ENCODE measurements at regions not wholly inside any gene's neighbourhood (a gene's known extent, or its start where the extent isn't known, plus 50 kb on each side); places are given as distances from the start of the nearest gene placed in this dataset.

DNA sequence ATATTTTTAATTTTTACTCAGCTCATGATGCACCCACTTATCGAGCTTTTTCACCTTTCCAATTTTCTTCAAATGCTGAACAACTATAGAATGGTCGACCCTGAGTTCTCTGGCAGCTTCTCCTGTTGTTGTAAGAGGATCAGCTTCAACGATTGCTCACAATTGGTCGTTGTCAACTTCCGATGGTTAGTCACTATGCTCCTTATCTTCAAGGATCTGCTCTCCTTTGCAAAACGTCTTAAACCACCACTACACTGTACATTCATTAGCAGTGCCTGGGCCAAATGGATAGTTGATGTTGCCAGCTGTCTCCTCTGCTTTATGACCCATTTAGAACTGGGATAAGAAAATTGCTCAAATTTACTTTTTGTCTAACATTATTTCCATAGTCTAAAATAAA lies 385.9 kb upstream of the LYPLAL1 start:
- peaks cover 1% of the 10 kb centered on the region for H3K27me3 Mint-ChIP-seq
- POLR2A ChIA-PET: no interaction called here

GRCh38 chr1:218796773-218797172 lies 376.9 kb upstream of the LYPLAL1 start:
- H3K36me3 Mint-ChIP-seq: no peaks in the 10 kb centered on the region
- CTCF ChIA-PET: no interaction called here
- DNase-seq: no peak
- intact Hi-C loops (cut with micrococcal nuclease): no loop called here
- peaks cover 3% of the 10 kb centered on the region for H3K9me3 Mint-ChIP-seq
- H3K4me1 Mint-ChIP-seq (ENCODE audit: low read depth): no peaks in the 10 kb centered on the region
- no peak overlapping the region for H3K4me3 Mint-ChIP-seq
- no peaks in the 10 kb centered on the region for H3K27me3 Mint-ChIP-seq
- POLR2A ChIA-PET: no interaction called here
- no peak overlapping the region for H3K27ac Mint-ChIP-seq

More for the DNA sequence above, 385.9 kb upstream of the LYPLAL1 start:
- intact Hi-C loops (cut with micrococcal nuclease): no loop called here
- H3K36me3 Mint-ChIP-seq: no peaks in the 10 kb centered on the region
- H3K9me3 Mint-ChIP-seq: no peaks in the 10 kb centered on the region
- CTCF ChIA-PET: no interaction called here
- no peak overlapping the region for H3K4me3 Mint-ChIP-seq
- no peaks in the 10 kb centered on the region for H3K4me1 Mint-ChIP-seq (ENCODE audit: low read depth)
- no peak overlapping the region for H3K27ac Mint-ChIP-seq
- DNase-seq: no peak

- ChIA-PET POLR2A (no interaction called here), CTCF (no interaction called here)
- Mint-ChIP-seq H3K4me1 (ENCODE audit: low read depth) (no peaks in the 10 kb centered on the region), H3K36me3 (no peaks in the 10 kb centered on the region), H3K9me3 (peaks cover 3% of the 10 kb centered on the region), H3K4me3 (no peak overlapping the region), H3K27me3 (no peaks in the 10 kb centered on the region), H3K27ac (no peak overlapping the region)
- DNase-seq: no peak
- intact Hi-C loops (cut with micrococcal nuclease): no loop called here
These were observed 370.9 kb upstream of the LYPLAL1 start for GRCh38 chr1:218802799-218803198.

GRCh38 chr1:218803351-218803997 lies 370.2 kb upstream of the LYPLAL1 start:
- intact Hi-C loops (cut with micrococcal nuclease): no loop called here
- Mint-ChIP-seq H3K9me3 (peaks cover 6% of the 10 kb centered on the region), H3K4me3 (no peak overlapping the region), H3K27ac (no peak overlapping the region), H3K4me1 (ENCODE audit: low read depth) (no peaks in the 10 kb centered on the region), H3K27me3 (no peaks in the 10 kb centered on the region), H3K36me3 (no peaks in the 10 kb centered on the region)
- POLR2A ChIA-PET: no interaction called here
- CTCF ChIA-PET: no interaction called here
- DNase-seq: no peak

DNA sequence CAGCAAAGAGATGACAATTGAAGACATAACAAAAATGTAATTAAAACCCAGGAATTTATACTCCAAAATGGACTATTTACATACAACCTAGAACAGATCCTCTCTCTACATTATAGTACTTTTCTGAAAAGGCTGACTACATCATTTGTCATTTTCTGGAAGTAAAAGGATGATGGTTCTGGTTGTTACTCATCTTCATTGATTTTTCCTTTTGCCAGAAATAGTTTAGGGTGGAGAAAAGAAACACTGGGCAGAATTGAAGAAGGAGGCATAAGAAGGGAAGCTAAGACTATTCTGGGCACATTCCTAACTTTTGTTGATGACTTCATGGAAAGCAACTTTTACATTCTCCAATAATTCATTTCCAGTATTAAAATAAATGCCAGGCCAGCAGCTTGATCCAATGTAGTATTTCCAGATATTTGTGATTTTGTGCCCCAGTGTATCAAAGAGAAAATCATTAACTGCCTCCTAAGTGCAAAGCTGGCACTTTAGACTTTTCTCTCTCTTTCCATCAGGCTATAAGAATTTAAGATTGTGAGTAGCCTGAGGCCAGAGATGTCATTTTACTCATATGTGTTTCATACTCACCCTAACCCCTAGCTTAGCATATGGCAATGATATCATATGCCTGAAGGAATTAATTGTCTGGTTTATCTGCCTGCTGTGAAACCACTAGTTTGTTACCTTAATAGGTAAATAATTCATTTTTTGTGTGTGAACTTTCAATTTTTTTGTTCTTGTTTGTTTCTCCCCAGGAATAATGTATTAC lies 369.5 kb upstream of the LYPLAL1 start:
- Mint-ChIP-seq H3K36me3 (no peaks in the 10 kb centered on the region), H3K27me3 (no peaks in the 10 kb centered on the region), H3K4me3 (no peak overlapping the region), H3K9me3 (peaks cover 7% of the 10 kb centered on the region), H3K27ac (no peak overlapping the region), H3K4me1 (ENCODE audit: low read depth) (no peaks in the 10 kb centered on the region)
- POLR2A ChIA-PET: no interaction called here
- CTCF ChIA-PET: no interaction called here
- no peak for DNase-seq
- intact Hi-C loops (cut with micrococcal nuclease): no loop called here

DNA sequence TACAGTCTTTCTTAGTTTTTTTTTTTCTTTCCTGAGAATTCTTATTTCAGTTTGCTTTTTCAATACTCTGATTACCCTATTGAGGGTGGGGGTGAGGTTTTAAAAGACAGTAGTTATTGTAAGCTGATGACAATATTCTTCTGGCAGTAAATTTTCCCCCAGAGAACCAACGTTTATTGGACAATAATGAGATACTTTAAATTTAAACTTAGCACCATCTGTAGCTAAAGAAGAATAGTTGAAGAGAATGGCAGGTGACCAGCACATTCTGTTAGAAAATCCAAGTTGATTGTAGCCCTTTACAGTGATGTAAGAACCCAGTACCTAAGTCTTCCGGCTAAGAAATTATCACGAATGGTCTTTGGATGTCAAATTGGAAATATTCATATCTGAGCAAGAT lies 364.6 kb upstream of the LYPLAL1 start:
- Mint-ChIP-seq H3K4me3 (no peak overlapping the region), H3K4me1 (ENCODE audit: low read depth) (no peaks in the 10 kb centered on the region), H3K9me3 (peaks cover 4% of the 10 kb centered on the region), H3K27me3 (no peaks in the 10 kb centered on the region), H3K36me3 (no peaks in the 10 kb centered on the region), H3K27ac (no peak overlapping the region)
- CTCF ChIA-PET: no interaction called here
- POLR2A ChIA-PET: no interaction called here
- DNase-seq: no peak
- intact Hi-C loops (cut with micrococcal nuclease): no loop called here

DNA sequence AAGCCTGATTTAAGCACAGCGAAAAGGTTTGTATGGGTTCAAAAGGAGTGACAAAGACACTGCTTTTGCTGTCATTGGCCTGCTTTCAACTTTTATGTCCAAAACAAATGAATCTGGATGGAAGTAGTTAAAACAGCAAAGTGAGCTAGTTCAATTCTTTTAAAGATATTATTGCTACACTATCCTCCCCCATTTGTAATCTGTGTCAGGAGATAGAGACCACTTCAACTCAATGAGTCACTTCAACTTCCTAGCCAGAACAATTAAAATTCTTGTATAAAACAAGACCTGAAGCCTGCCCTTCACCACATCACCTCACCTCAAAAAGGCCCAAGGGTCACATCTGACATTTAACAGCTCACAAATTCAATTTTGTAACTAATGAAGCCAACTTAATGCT lies 364.1 kb upstream of the LYPLAL1 start:
- no peak for DNase-seq
- Mint-ChIP-seq H3K4me1 (ENCODE audit: low read depth) (no peaks in the 10 kb centered on the region), H3K4me3 (no peak overlapping the region), H3K36me3 (no peaks in the 10 kb centered on the region), H3K27me3 (no peaks in the 10 kb centered on the region), H3K27ac (no peak overlapping the region), H3K9me3 (peaks cover 4% of the 10 kb centered on the region)
- CTCF ChIA-PET: no interaction called here
- intact Hi-C loops (cut with micrococcal nuclease): no loop called here
- POLR2A ChIA-PET: no interaction called here

DNA sequence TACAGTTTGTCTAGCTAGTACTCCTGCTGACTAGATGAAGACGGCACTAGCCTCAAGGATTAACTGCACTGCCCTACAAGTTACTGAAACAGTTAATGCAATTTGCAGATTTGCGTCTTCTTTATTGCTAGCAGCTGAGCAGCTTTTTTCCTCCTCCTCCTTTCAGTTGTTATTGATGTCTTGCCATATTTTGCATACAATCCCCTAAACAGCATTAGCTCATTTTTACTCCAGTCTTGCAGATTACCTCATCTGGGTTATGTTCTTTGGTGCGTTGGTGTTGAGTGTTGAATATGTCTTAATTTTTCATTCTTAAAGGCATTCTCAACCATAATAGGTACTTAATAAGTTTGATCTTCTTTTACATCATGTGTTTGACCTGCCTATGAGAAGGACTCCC lies 363.4 kb upstream of the LYPLAL1 start:
- peaks cover 4% of the 10 kb centered on the region for H3K9me3 Mint-ChIP-seq
- H3K27ac Mint-ChIP-seq: no peak overlapping the region
- DNase-seq: no peak
- H3K4me3 Mint-ChIP-seq: no peak overlapping the region
- no peaks in the 10 kb centered on the region for H3K36me3 Mint-ChIP-seq
- H3K4me1 Mint-ChIP-seq (ENCODE audit: low read depth): no peaks in the 10 kb centered on the region
- ChIA-PET CTCF (no interaction called here), POLR2A (no interaction called here)
- intact Hi-C loops (cut with micrococcal nuclease): no loop called here
- no peaks in the 10 kb centered on the region for H3K27me3 Mint-ChIP-seq

- no peaks in the 10 kb centered on the region for H3K4me1 Mint-ChIP-seq (ENCODE audit: low read depth)
- H3K27ac Mint-ChIP-seq: no peak overlapping the region
- H3K36me3 Mint-ChIP-seq: no peaks in the 10 kb centered on the region
- no peak for DNase-seq
- ChIA-PET CTCF (no interaction called here), POLR2A (no interaction called here)
- no peak overlapping the region for H3K4me3 Mint-ChIP-seq
- intact Hi-C loops (cut with micrococcal nuclease): no loop called here
- no peaks in the 10 kb centered on the region for H3K27me3 Mint-ChIP-seq
- peaks cover 4% of the 10 kb centered on the region for H3K9me3 Mint-ChIP-seq
These were observed 362.2 kb upstream of the LYPLAL1 start for GRCh38 chr1:218811497-218811896.

GRCh38 chr1:218812360-218812759 lies 361.3 kb upstream of the LYPLAL1 start:
- no peaks in the 10 kb centered on the region for H3K4me1 Mint-ChIP-seq (ENCODE audit: low read depth)
- no peak overlapping the region for H3K4me3 Mint-ChIP-seq
- no peaks in the 10 kb centered on the region for H3K36me3 Mint-ChIP-seq
- no peak for DNase-seq
- CTCF ChIA-PET: no interaction called here
- POLR2A ChIA-PET: no interaction called here
- intact Hi-C loops (cut with micrococcal nuclease): no loop called here
- H3K27me3 Mint-ChIP-seq: no peaks in the 10 kb centered on the region
- H3K27ac Mint-ChIP-seq: no peak overlapping the region
- H3K9me3 Mint-ChIP-seq: peaks cover 4% of the 10 kb centered on the region

DNA sequence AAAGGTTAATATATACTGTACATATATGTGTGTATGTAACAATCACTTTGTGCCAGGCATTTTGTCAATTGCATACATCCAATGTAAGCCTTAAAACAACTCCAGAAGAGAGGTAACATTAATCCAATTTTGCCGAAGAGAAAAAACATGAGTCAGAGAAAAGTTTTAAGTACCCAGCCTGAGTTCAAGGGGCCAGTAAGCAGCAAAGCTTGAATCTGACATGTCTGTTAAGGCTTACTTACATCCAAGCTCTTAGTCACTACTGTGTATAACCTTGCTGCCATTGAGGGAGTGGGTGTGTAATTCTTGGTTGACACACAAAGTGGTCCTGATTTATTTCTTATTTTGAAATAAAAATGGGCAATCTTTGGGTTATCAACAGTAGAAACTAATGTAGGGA lies 360.4 kb upstream of the LYPLAL1 start:
- no peak overlapping the region for H3K27ac Mint-ChIP-seq
- no peak overlapping the region for H3K4me3 Mint-ChIP-seq
- intact Hi-C loops (cut with micrococcal nuclease): no loop called here
- ChIA-PET POLR2A (no interaction called here), CTCF (no interaction called here)
- no peaks in the 10 kb centered on the region for H3K4me1 Mint-ChIP-seq (ENCODE audit: low read depth)
- H3K36me3 Mint-ChIP-seq: no peaks in the 10 kb centered on the region
- no peak for DNase-seq
- peaks cover 3% of the 10 kb centered on the region for H3K9me3 Mint-ChIP-seq
- H3K27me3 Mint-ChIP-seq: no peaks in the 10 kb centered on the region

- ChIA-PET CTCF (no interaction called here), POLR2A (no interaction called here)
- Mint-ChIP-seq H3K27me3 (no peaks in the 10 kb centered on the region), H3K27ac (no peak overlapping the region), H3K4me1 (ENCODE audit: low read depth) (no peaks in the 10 kb centered on the region), H3K4me3 (no peak overlapping the region), H3K9me3 (no peaks in the 10 kb centered on the region), H3K36me3 (no peaks in the 10 kb centered on the region)
- intact Hi-C loops (cut with micrococcal nuclease): no loop called here
- DNase-seq: no peak
These were observed 358.6 kb upstream of the LYPLAL1 start for GRCh38 chr1:218815076-218815475.

GRCh38 chr1:218817071-218817470 lies 356.6 kb upstream of the LYPLAL1 start:
- POLR2A ChIA-PET: no interaction called here
- no peak overlapping the region for H3K4me3 Mint-ChIP-seq
- CTCF ChIA-PET: no interaction called here

More at GRCh38 chr1:218817071-218817470, 356.6 kb upstream of the LYPLAL1 start:
- H3K4me1 Mint-ChIP-seq (ENCODE audit: low read depth): no peaks in the 10 kb centered on the region
- H3K27me3 Mint-ChIP-seq: no peaks in the 10 kb centered on the region
- H3K36me3 Mint-ChIP-seq: no peaks in the 10 kb centered on the region
- H3K27ac Mint-ChIP-seq: no peak overlapping the region
- H3K9me3 Mint-ChIP-seq: no peaks in the 10 kb centered on the region
- intact Hi-C loops (cut with micrococcal nuclease): no loop called here
- no peak for DNase-seq
